ENCODE measurements at regions not wholly inside any gene's neighbourhood (a gene's known extent, or its start where the extent isn't known, plus 50 kb on each side); places are given as distances from the start of the nearest gene placed in this dataset.
"Not testable (repeated sequence)": the region's sequence is repeated elsewhere in the genome, so short reads cannot be mapped to it uniquely, and the experiment has no call there.

DNA sequence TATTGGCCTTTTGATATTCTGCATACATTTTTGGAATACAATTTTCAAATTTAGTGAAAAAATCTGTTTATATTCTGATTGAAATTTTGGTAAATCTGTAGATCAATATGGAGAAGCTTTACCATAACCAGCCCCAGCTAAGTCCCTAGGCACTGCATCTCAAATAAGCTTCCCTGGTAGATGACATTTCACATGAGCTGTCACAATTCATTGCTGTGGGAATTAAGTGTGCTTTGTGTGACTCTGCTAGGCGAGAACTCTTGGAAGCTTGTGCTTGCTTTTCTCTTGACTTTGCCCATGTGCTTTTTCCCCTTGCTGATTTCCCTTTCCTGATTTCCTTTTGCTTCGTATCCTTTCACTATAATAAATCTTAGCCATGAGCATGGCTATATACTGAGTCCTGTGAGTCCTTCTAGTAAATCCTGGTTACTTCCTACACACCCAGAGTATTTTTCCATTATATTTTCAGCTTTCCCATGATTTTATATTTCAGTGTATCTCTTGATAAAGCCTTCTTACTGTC is 166.5 kb upstream of the MMS22L start:
- DNase-seq (ENCODE audit: low read depth in 2 of 3, low spot score in 2 of 3), result no peak

DNA sequence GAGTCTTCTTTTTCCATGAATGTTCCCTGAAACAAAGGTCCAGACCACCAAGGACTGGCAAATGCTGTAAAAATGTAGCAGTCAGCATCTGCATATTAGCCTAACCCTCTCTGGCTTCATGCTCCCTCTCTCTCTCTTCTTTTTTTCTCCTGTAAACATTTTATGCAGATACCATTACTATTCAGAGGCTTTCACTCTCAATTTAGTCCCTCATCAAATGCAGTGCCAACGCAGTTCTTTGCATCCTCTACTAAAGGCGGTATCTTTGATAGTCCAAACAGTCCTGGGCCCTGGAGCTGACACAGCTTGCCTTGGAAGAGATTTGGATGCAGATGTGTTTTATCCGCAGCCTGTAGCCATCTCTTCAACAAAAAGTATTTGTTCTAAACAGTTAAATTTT is 167.1 kb upstream of the MMS22L start:
- DNase-seq (ENCODE audit: low read depth in 2 of 3, low spot score in 2 of 3), result no peak

DNA sequence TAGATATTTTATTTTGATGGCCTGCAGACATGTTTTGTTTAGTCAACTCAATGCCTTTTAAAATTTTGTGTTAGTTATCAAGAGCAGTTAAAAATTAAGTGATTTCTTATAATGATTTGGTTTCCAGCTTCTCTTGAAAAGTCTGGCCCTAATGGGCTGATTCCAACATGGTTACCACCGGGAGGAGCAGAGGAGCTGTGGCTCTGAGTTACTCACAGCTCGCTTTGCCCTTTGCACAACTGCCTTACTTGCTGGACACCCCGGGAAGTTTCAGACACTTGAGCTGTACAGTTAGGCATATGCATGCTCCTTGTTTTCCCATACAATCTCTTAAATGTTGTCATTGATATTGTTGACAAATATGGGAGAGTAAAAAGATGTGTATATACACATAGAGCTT is 173.1 kb upstream of the MMS22L start:
- no peak for DNase-seq (ENCODE audit: low read depth in 2 of 3, low spot score in 2 of 3)

DNA sequence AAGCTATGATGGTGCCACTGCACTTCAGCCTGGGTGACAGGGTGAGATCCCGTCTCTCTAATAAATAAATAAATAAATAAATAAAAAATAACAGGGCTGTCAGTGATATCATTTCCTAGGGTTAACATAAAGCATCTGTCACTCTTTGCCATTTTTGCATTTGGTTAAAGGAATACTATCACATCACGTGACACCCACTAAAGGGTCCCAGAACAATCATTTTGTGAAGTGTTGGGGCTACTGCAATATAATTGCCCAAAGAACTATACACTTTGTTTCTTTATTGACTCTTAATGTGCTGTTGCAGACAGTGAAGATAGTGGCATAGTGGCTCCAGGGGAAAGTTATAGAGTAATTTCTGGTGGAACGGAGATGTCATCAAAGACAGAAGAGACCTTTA is 176.5 kb upstream of the MMS22L start:
- DNase-seq (ENCODE audit: low read depth in 2 of 3, low spot score in 2 of 3), result no peak

GRCh38 chr6:97459986-97460385 is 177.0 kb upstream of the MMS22L start:
- no peak for DNase-seq (ENCODE audit: low read depth in 2 of 3, low spot score in 2 of 3)

DNA sequence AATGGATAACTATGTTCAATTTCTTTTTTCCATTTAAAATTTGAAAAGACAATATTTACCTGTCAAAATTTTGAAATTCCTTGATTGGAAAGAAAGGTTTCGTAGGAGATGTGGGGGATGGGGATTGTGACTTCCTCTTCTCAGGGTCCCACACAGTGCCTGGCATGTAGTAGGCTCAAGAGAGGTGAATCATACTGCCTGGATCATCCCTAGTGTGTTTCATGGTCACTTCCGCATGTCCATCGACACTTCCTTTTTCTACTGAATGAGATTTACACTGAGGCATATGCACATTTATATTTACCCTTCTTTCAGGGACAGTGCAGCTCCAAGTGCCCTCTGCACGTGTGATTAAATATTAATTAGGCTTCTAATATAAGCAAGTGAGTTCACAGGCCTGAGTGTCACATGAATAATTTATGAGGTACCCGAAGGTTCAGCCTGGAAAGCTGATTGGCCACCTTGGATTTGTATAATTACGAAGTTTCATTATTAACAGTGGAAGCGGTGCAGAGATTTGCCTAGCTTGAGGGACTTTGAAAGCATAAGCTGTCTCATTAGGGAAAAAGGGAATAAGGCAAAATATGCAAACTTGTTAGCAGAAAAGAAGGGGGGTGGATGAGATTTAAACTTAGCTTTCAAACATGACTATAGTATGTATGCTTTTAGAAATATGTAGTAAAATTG is 177.5 kb upstream of the MMS22L start:
- no peak for DNase-seq (ENCODE audit: low read depth in 2 of 3, low spot score in 2 of 3)

GRCh38 chr6:97461218-97461617 is 178.2 kb upstream of the MMS22L start:
- no peak for DNase-seq (ENCODE audit: low read depth in 2 of 3, low spot score in 2 of 3)

DNA sequence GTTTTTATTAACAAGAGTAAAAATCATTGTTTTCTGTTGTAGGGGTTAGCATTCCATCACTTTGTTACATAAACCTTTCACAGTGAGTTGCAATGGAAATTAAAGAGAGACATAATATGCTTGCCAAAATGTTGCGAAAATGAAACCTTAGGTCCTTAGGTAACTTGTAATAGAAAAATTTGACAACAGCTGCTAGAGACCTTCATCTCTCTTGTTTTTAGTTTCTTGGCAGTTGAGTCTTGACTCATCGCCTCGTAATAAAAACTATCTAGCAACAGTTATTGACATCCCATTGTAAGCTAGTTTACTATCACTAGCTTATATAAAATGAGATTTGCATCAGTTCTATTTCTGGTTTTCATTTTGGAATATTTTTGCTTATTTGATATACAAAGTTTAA is 179.0 kb upstream of the MMS22L start:
- DNase-seq (ENCODE audit: low read depth in 2 of 3, low spot score in 2 of 3), result no peak

GRCh38 chr6:97462938-97463598 is 180.1 kb upstream of the MMS22L start:
- no peak for DNase-seq (ENCODE audit: low read depth in 2 of 3, low spot score in 2 of 3)

DNA sequence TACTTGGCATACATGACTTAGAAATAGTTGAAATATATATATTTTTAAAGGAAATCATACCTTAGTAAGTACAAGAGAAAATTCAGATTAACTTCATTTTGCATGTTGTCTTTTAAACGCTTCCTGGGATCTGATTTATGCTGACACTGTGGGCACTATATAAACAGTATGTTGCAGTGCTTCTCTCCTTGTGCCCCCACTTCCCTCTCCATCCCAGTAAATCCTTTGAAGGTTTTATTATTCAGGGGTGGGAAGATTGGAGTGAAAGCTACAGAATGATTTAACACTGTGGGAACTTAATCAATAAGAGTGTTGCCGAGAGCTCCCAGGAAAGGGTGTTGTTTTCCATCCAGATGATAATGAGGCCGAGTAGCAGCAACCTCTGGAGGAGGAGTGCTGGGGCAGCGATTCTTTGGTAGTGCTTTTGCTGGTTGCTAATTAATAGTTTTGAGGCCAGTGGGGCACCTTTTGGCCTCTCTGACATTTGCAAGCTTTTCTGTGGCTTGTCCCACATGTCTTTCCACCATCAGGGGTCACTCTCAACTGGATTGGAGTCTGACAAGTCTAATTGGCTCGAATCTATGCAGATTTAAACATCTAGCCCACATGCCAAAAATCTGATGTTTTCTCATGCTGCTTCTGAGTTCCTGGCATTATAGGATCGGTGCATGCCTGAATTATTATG is 183.0 kb upstream of the MMS22L start:
- DNase-seq (ENCODE audit: low read depth in 2 of 3, low spot score in 2 of 3), result no peak

DNA sequence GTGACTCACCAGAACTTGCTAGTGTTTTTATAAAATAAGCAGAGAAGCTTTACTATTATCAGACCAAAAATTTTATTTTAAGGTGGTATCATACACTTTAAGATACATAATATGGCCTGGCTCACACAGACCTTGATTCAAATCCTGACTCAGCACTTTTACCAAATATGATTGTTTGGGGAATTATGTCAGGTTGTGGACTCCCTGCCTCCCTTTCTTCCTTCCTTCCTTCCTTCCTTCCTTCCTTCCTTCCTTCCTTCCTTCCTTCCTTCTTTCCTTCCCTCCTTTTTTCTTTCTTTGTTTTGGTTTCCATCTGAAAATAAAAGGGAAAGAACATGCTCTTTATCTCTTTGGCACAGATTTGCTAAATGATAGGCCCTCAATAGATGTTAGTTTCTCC is 186.0 kb upstream of the MMS22L start:
- no peak for DNase-seq (ENCODE audit: low read depth in 2 of 3, low spot score in 2 of 3)

- DNase-seq (ENCODE audit: low read depth in 2 of 3, low spot score in 2 of 3), result no peak
Observed at GRCh38 chr6:97469451-97469850, 186.4 kb upstream of the MMS22L start.

DNA sequence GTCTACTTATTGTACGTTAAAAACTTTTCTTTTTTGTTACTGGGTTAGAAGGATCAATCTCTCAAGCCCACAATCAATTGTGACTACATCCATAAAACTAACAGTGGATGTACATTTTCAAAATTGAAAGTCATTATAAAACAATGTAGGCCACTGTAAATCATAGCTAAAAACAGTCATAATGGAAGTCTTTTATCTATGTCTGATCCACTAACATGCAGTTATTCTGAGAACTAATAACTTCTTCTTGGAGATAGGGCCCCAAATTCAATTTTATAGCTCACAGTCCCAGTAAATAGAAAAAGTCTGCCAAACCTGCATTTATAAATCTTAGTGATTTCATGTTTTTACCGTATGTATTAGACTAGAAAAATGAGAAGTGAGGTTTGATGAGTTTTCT is 187.3 kb upstream of the MMS22L start:
- DNase-seq (ENCODE audit: low read depth in 2 of 3, low spot score in 2 of 3), result no peak

DNA sequence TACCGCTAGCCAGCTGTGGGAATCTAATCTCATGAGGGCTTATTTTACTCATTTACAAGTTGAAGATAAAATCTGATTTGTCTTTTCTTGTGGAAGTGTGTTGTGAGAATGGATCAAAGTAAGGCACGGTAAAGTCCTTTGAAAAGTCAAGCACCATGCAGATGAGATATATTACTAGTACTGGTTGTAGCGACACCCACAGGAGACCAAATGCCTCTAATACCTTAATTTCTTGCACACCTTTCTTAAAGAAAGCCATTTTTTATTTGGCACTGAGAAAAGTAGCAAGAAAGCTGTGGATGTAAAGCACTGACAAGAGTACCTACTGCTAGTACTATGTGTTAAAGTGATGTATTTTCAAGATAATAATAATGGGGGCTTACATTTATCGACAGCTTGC is 191.0 kb upstream of the MMS22L start:
- DNase-seq (ENCODE audit: low read depth in 2 of 3, low spot score in 2 of 3), result no peak

GRCh38 chr6:97497713-97498331 is 214.8 kb upstream of the MMS22L start:
- peak; percentile 18 to 69 (median 48) for DNase-seq (ENCODE audit: low read depth in 2 of 3, low spot score in 2 of 3)

GRCh38 chr6:97501853-97502252 is 218.8 kb upstream of the MMS22L start:
- no peak for DNase-seq (ENCODE audit: low read depth in 2 of 3, low spot score in 2 of 3)

- DNase-seq (ENCODE audit: low read depth in 2 of 3, low spot score in 2 of 3), result no peak
Observed at GRCh38 chr6:97508646-97509045, 225.6 kb upstream of the MMS22L start.

- not testable (repeated sequence) for DNase-seq (ENCODE audit: low read depth in 2 of 3, low spot score in 2 of 3)
Observed at GRCh38 chr6:97513260-97513659, 230.2 kb upstream of the MMS22L start.

GRCh38 chr6:97524811-97525210 is 241.8 kb upstream of the MMS22L start:
- DNase-seq (ENCODE audit: low read depth in 2 of 3, low spot score in 2 of 3), result no peak

- DNase-seq (ENCODE audit: low read depth in 2 of 3, low spot score in 2 of 3), result no peak
Observed at GRCh38 chr6:97535800-97536199, 252.8 kb upstream of the MMS22L start.

DNA sequence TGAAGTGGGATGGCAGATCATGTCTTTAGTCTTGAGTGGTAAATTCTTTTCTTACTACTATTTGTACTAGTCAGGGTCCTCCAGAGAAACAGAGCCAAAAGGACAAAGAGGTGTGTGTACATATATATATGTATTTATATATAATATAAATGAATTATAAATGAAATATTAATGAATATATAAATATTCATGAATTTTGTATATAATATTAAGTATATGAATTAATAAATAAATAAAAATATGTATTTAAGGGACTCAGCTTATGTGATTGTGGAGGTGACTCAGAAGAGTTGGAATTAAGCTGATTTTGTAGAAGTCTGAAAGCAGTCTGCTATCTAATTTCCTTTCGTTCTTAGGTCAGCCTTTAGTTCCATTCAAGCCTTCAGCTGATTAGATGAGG is 265.3 kb upstream of the MMS22L start:
- no peak for DNase-seq (ENCODE audit: low read depth in 2 of 3, low spot score in 2 of 3)
